ENCODE measurements at regions not wholly inside any gene's neighbourhood (a gene's known extent, or its start where the extent isn't known, plus 50 kb on each side); places are given as distances from the start of the nearest gene placed in this dataset.
"Not testable (repeated sequence)": the region's sequence is repeated elsewhere in the genome, so short reads cannot be mapped to it uniquely, and the experiment has no call there.

GRCh38 chr14:30072454-30072853, 144.8 kb upstream of the PRKD1 start:
- DNase-seq (ENCODE audit: low read depth): not testable (repeated sequence)

GRCh38 chr14:30077946-30078345, 150.3 kb upstream of the PRKD1 start:
- no peak for DNase-seq (ENCODE audit: low read depth)

- DNase-seq (ENCODE audit: low read depth): no peak
These were observed 151.3 kb upstream of the PRKD1 start for GRCh38 chr14:30078811-30079402.

- DNase-seq (ENCODE audit: low read depth): no peak
These were observed 154.8 kb upstream of the PRKD1 start for GRCh38 chr14:30082486-30082885.

GRCh38 chr14:30084811-30085210, 157.2 kb upstream of the PRKD1 start:
- no peak for DNase-seq (ENCODE audit: low read depth)

- no peak for DNase-seq (ENCODE audit: low read depth)
These were observed 158.3 kb upstream of the PRKD1 start for GRCh38 chr14:30085943-30086342.

- no peak for DNase-seq (ENCODE audit: low read depth)
These were observed 161.0 kb upstream of the PRKD1 start for GRCh38 chr14:30088620-30089019.

GRCh38 chr14:30108975-30109700, 181.5 kb upstream of the PRKD1 start:
- DNase-seq (ENCODE audit: low read depth): no peak

- no peak for DNase-seq (ENCODE audit: low read depth)
These were observed 186.4 kb upstream of the PRKD1 start for GRCh38 chr14:30114051-30114450.

- no peak for DNase-seq (ENCODE audit: low read depth)
These were observed 188.1 kb upstream of the PRKD1 start for GRCh38 chr14:30115756-30116155.

- no peak for DNase-seq (ENCODE audit: low read depth)
These were observed 191.5 kb upstream of the PRKD1 start for GRCh38 chr14:30118992-30119640.

GRCh38 chr14:30125322-30125979, 197.8 kb upstream of the PRKD1 start:
- DNase-seq (ENCODE audit: low read depth): no peak

- no peak for DNase-seq (ENCODE audit: low read depth)
These were observed 202.2 kb upstream of the PRKD1 start for GRCh38 chr14:30129807-30130206.

GRCh38 chr14:30131581-30132097, 204.0 kb upstream of the PRKD1 start:
- no peak for DNase-seq (ENCODE audit: low read depth)

GRCh38 chr14:30132196-30132595, 204.5 kb upstream of the PRKD1 start:
- DNase-seq (ENCODE audit: low read depth): no peak

GRCh38 chr14:30134936-30135335, 207.3 kb upstream of the PRKD1 start:
- DNase-seq (ENCODE audit: low read depth): no peak

GRCh38 chr14:30138567-30138966, 210.9 kb upstream of the PRKD1 start:
- DNase-seq (ENCODE audit: low read depth): no peak

- DNase-seq (ENCODE audit: low read depth): no peak
These were observed 214.6 kb upstream of the PRKD1 start for GRCh38 chr14:30142216-30142615.

GRCh38 chr14:30143627-30144026, 216.0 kb upstream of the PRKD1 start:
- no peak for DNase-seq (ENCODE audit: low read depth)

- DNase-seq (ENCODE audit: low read depth): no peak
These were observed 226.1 kb upstream of the PRKD1 start for GRCh38 chr14:30153717-30154116.

GRCh38 chr14:30156571-30156970, 228.9 kb upstream of the PRKD1 start:
- DNase-seq (ENCODE audit: low read depth): no peak

- no peak for DNase-seq (ENCODE audit: low read depth)
These were observed 230.7 kb upstream of the PRKD1 start for GRCh38 chr14:30158299-30158698.

GRCh38 chr14:30159374-30159773, 231.7 kb upstream of the PRKD1 start:
- DNase-seq (ENCODE audit: low read depth): no peak
